Nephron progenitor cell (in vitro differentiated cells): ENCODE measurements at regions not wholly inside any gene's neighbourhood (a gene's known extent, or its start where the extent isn't known, plus 50 kb on each side); places are given as distances from the start of the nearest gene placed in this dataset.

ENCODE experiments used
- DNase-seq: peaks from one replicate; pipeline ENCODE4 v3.0.0; 2021
- H3K27ac Mint-ChIP-seq: 2 replicates; pipeline ENCODE4 v1.8.0; 2021; ENCODE audit warnings: mild to moderate bottlenecking, moderate library complexity, mixed read lengths
- H3K27me3 Mint-ChIP-seq: 2 replicates; pipeline ENCODE4 v1.8.0; 2021; ENCODE audit warnings: mild to moderate bottlenecking, low read depth, mixed read lengths; ENCODE audit not compliant: poor library complexity
- H3K36me3 Mint-ChIP-seq: 2 replicates; pipeline ENCODE4 v1.8.0; 2021; ENCODE audit warnings: low read depth, mixed read lengths
- H3K4me1 Mint-ChIP-seq: 2 replicates; pipeline ENCODE4 v1.8.0; 2021; ENCODE audit warnings: mixed read lengths
- H3K4me3 Mint-ChIP-seq: 2 replicates; pipeline ENCODE4 v1.8.0; 2021; ENCODE audit warnings: mild to moderate bottlenecking, moderate library complexity, mixed read lengths
- H3K9me3 Mint-ChIP-seq: 2 replicates; pipeline ENCODE4 v1.8.0; 2021; ENCODE audit warnings: mild to moderate bottlenecking, moderate library complexity, mixed read lengths
- CTCF ChIP-seq: fragments of 200-600 bp; sonication (generic); IDR thresholded peaks from 2 replicates; pipeline ENCODE4 v1.5.0; 2021; ENCODE audit warnings: antibody characterized with exemption

- Mint-ChIP-seq H3K9me3 (no peaks in the 10 kb centered on the region), H3K4me1 (peaks cover 20% of the 10 kb centered on the region), H3K4me3 (no peak overlapping the region), H3K27ac (no peak overlapping the region), H3K36me3 (no peaks in the 10 kb centered on the region), H3K27me3 (peaks cover 20% of the 10 kb centered on the region)
- no peak for DNase-seq
- no peak for TF ChIP-seq CTCF
These were observed 235.0 kb downstream of the EFCAB11 start for GRCh38 chr14:89719366-89720075.

GRCh38 chr14:89708982-89709625, 245.4 kb downstream of the EFCAB11 start:
- no peak for TF ChIP-seq CTCF
- H3K27me3 Mint-ChIP-seq = peaks cover 7% of the 10 kb centered on the region
- peaks cover 34% of the 10 kb centered on the region for H3K9me3 Mint-ChIP-seq
- H3K4me1 Mint-ChIP-seq = peaks cover 5% of the 10 kb centered on the region
- peaks cover 4% of the 10 kb centered on the region for H3K36me3 Mint-ChIP-seq
- H3K4me3 Mint-ChIP-seq = no peak overlapping the region
- no peak overlapping the region for H3K27ac Mint-ChIP-seq
- no peak for DNase-seq

GRCh38 chr14:89707086-89707485, 247.4 kb downstream of the EFCAB11 start:
- H3K36me3 Mint-ChIP-seq = no peaks in the 10 kb centered on the region
- H3K4me1 Mint-ChIP-seq = peaks cover 5% of the 10 kb centered on the region
- no peak for DNase-seq
- no peak for TF ChIP-seq CTCF
- peaks cover 31% of the 10 kb centered on the region for H3K9me3 Mint-ChIP-seq
- H3K27me3 Mint-ChIP-seq = peaks cover 9% of the 10 kb centered on the region
- no peak overlapping the region for H3K4me3 Mint-ChIP-seq
- no peak overlapping the region for H3K27ac Mint-ChIP-seq

GRCh38 chr14:89702876-89703200, 251.7 kb downstream of the EFCAB11 start:
- H3K27me3 Mint-ChIP-seq = peaks cover 12% of the 10 kb centered on the region
- H3K9me3 Mint-ChIP-seq = peaks cover 32% of the 10 kb centered on the region
- H3K4me3 Mint-ChIP-seq = no peak overlapping the region
- no peak overlapping the region for H3K27ac Mint-ChIP-seq
- H3K36me3 Mint-ChIP-seq = peaks cover 4% of the 10 kb centered on the region
- H3K4me1 Mint-ChIP-seq = peaks cover 19% of the 10 kb centered on the region
- DNase-seq = no peak
- no peak for TF ChIP-seq CTCF

- no peak for TF ChIP-seq CTCF
- peaks cover 8% of the 10 kb centered on the region for H3K36me3 Mint-ChIP-seq
- peaks cover 37% of the 10 kb centered on the region for H3K9me3 Mint-ChIP-seq
- H3K27me3 Mint-ChIP-seq = peaks cover 12% of the 10 kb centered on the region
- peaks cover 17% of the 10 kb centered on the region for H3K4me1 Mint-ChIP-seq
- no peak for DNase-seq
- no peak overlapping the region for H3K27ac Mint-ChIP-seq
- H3K4me3 Mint-ChIP-seq = peak overlapping the region; percentile 59
These were observed 252.3 kb downstream of the EFCAB11 start for GRCh38 chr14:89702073-89702875.
